ENCODE measurements at regions not wholly inside any gene's neighbourhood (a gene's known extent, or its start where the extent isn't known, plus 50 kb on each side); places are given as distances from the start of the nearest gene placed in this dataset.

DNA sequence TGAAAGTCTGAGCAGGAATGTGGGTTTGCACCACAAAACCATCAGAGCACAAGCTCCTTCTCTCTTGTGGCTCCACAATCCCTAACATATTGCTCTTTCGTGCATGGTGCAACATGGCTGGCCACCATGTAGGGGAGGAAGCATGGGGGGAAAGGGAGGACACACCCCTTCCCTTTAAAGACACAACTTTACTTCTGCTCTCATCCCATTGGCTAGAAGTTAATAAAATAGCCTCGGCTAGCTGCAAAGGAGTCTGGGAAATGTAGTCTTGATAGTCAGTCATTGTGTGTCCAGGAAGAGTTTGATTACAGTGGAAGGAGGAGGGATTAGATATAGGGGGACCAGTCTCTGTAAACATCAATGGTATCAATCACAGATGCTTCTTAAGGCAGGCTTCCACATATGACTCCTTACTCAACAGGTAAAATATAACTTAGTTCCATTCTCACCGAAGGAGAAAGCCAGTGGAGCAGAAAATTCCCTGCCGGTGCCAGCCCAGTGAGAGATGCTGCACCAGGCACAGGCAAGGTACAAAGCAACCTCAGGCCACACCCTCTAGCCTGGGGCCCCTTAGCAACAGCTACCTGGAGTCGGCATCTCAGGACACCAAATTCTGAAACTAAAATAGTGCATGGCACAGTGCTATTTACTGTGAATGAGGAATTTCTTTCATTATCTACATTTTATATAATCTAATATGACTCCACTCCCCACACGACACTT lies 124.7 kb upstream of the CTBP2 start:
- no peak for DNase-seq (ENCODE audit: low read depth in 4 of 4, low spot score in 3 of 4)

DNA sequence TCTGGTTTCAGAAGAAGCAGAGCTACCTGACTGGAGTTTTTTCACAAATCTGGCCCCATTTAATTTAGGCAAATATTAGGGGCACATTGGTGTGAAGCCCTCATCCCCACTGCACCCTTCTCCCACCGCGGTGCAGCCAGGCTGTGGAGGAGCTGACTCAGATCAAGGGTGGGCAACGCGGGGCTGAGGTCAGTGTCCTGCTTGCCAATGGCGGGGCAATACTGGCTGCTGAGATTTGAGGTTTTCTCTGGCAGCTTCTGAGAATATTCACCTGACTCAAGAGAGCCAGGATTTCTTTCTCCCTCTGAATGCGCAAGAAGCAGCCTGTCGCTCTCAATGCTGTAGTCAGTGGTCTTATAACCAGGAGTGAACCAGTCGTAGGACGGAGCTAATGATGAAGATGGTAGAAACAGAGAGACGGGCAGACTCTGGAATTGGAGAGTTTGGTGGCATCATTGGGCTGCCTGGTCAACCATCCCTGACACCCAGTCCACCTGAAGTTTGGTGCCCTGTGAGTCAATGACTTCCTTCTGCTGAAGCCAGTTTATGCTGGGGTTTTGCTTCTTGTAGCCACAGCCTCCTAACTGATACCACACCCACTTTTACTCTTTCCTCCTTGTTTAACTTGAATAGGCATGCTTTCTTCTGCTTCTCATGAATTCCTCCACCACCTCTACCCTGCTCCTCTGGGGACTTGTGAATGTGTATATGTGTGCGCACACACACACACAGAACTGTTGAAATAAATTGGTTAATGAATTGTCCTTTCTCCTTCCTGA lies 123.7 kb upstream of the CTBP2 start:
- DNase-seq (ENCODE audit: low read depth in 4 of 4, low spot score in 3 of 4): no peak

DNA sequence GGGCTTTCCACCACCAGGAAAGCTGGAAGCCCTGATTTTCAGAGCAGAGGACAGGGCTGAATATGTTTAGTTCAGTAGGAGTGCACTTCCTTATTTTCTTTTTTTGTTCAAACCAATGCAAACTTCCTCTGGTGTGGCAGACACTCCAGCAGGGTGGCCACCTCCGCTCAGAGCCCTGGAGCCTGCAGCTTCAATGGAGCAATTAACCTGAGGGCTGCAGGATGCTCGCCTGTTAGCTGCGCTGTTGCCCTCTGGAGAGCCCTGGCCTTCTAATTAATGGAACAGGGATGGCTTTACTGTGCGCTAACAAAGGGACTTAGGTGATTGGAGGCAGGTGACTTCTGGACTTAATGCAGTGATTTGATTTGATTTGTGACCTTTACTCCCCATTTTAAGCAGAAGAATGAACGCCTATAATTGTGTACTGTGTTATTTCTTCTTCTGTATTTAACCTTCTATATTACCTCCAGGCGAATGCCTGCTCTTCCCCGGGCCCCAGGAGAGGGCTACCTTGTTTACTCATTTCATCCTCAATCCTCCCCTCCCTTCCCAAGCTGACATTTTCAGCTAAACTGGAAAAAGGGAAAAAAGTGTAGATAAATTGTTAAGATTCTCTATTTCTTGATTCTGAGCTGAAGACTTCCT lies 123.0 kb upstream of the CTBP2 start:
- DNase-seq (ENCODE audit: low read depth in 4 of 4, low spot score in 3 of 4): peak in 2 of 4 donors; percentile 1 to 6

DNA sequence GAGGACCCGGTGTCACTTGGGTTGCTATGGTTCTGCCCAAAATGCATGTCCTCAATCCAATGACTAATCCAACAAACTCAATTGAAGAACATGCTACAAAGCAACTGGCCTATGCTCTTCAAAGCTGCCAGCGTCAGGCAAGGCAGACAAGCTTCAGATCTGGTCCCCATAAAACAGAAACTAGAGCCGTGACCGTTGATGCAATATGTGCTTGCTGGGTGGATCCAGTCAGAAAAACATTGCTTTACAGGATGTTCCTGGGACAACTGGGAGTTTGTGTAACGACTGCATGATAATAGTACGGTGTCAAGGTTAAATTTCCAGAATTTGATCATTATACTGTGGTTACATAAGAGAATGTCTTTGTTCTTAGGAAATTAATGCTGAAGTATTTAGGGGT lies 120.7 kb upstream of the CTBP2 start:
- DNase-seq (ENCODE audit: low read depth in 4 of 4, low spot score in 3 of 4): no peak

DNA sequence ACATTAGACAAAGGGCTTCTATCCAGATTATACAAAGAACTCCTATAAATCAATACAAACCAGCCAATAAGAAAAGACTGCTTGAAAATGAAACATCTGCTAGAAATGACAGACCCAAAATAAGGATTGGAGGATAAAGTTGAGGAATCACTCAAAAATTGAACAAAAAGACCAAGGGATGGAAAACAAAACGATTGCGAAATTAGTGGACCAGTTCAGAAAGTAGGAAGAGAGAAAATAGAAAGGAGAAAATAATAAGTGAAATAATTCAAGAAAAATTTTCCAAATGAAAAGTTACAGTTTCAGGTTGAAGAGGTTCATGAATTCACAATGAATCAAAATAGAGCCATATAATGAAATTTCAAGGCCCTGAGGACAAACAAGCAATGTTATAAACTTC lies 115.8 kb upstream of the CTBP2 start:
- no peak for DNase-seq (ENCODE audit: low read depth in 4 of 4, low spot score in 3 of 4)

DNA sequence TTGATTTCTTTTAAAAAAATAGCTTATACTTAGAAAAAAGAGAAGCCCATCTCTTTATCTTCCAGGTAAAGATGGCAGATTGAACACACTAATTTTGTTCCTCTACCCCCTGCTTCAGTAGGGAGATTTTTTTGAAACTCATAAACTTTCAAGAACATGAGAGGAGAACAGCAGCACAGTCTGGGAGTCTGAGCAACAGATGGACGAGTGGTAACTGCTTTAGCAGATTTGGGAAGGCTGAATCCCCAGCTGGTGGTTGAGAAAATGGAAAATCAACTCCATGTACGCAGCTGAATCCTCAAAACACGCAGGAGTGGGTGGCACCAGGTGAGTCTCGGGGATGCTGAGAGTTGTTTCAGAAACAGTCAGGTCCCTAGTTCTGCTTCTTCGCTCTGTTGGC lies 114.6 kb upstream of the CTBP2 start:
- no peak for DNase-seq (ENCODE audit: low read depth in 4 of 4, low spot score in 3 of 4)

DNA sequence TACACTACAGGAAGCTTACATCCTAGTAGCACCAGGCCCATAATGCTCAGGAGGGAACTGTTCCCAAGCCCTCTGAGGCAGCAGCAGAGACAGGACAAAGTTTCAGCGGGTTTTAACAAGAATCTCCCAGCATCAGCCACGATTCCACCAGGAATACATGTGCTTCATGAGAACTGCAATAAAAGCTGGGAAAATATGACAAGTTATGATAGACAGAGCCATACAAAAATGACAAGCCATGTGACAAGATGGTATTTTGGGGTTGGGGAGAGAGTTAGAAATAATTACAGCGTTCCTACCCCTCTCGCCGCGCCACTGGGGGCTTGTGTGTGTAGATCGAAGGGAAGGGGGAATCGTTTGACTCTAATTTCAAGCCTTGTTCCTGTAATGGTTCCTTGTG lies 112.7 kb upstream of the CTBP2 start:
- DNase-seq (ENCODE audit: low read depth in 4 of 4, low spot score in 3 of 4): no peak

DNA sequence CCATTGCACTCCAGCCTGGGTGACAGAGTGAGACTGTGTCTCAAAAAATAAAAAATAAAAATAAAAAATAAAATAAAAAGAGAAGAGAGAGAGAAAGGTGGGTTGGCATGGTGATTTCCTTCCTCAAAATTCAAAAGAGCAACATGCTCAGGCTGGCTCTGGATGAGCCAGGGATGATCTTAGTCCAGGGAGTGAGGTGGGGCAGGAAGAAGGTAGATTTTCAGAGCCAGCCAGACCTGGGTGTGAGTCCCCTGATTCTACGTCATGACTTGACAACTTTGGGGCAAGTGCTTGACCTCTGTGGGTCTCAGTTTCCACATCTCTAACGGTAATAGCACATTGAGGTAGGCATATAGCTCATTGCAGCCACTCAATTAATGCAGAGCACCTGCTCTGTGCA lies 109.4 kb upstream of the CTBP2 start:
- no peak for DNase-seq (ENCODE audit: low read depth in 4 of 4, low spot score in 3 of 4)

DNA sequence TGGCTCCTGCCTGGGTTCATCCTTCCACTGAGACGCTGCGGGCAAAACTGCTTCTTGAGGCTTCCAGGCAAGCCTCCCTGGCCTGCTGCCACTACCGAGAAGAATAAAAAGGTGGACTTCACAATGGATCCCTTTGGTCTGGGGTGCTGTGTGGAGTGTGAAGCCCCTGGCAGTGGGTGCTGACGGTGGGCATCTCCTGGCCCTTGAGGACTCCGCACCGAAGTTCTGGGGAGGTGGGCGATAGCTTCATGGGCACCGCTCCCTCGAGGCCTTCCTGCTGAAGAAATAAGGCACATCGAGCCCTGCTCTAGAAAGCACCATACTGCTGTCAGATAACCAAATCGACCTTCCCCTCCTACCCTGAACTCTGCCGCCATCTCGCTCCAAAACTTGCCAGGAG lies 106.6 kb upstream of the CTBP2 start:
- DNase-seq (ENCODE audit: low read depth in 4 of 4, low spot score in 3 of 4): no peak

DNA sequence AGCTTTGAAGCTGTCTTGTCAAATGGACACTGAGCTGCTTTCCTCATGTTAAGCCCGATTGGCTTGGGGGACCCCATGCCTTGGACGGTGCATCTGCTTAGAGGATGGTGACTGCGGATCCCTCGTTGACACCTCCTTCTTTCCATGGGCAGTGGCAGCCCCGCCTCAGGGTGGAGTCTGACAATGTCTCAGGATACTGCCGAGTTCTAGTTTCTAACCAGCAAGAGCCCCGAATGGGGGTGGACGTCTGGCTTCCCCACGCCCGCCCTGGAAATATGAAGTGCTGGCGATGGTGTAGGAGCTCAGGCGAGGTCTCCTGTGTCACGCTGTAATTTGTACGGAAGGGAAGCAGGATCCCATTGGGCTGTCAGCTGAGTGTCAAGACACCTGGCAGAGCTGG lies 106.2 kb upstream of the CTBP2 start:
- DNase-seq (ENCODE audit: low read depth in 4 of 4, low spot score in 3 of 4): no peak

DNA sequence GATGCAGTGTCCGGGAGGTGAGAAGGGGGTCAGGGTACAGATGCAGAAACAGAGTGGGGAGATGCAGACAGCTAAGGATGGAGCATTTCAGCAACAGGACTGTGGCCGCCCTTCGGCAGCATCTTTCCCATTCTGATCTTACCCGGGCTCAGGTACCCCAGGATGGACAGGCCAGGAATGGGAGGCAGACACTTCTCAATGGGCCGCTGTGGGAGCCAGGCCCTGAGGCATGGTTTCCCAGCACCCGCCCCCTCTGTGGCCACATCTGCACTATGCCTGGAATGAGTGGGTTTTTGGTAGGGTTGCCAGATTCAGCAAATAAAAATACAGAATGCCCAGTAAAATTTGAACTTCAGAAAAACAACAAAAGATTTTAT lies 105.2 kb upstream of the CTBP2 start:
- no peak for DNase-seq (ENCODE audit: low read depth in 4 of 4, low spot score in 3 of 4)

DNA sequence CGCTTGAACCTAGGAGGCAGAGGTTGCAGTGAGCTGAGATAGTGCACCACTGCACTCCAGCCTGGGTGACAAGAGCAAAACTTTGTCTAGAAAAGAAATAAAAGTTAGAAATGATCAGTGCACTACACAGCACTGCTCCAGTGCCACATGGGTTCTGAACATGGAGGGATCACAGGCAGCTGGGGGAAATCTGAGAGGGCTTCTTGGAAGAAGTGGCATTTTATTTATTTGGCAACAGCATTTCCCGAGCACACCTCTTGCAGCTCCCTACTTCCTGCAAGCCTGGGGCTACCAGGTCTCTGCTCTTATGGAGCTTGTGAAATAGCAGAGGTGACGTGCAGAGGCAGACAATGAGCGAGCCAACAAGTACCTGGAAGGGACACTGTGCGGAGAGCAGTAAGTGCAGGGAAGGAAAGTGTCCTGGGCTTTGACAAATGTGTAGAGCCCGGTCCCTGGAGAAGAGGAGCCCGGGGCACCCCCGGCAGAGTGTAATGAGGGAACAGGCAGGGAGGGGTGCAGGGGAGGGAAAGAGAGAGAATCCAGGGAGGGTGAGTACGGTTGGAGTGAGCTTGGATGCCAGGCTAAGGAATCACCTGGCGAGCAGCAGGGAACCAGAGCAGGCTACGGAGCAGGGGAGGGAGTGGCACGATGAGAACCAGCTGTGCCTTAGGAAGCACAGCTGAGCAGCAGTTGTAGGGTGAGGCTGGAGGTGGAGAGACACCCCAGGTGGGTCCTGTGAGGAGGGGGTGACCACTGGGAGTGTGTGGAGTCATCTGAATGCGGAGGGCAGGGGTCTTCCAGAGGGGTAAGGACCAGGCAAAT lies 104.6 kb upstream of the CTBP2 start:
- no peak for DNase-seq (ENCODE audit: low read depth in 4 of 4, low spot score in 3 of 4)

DNA sequence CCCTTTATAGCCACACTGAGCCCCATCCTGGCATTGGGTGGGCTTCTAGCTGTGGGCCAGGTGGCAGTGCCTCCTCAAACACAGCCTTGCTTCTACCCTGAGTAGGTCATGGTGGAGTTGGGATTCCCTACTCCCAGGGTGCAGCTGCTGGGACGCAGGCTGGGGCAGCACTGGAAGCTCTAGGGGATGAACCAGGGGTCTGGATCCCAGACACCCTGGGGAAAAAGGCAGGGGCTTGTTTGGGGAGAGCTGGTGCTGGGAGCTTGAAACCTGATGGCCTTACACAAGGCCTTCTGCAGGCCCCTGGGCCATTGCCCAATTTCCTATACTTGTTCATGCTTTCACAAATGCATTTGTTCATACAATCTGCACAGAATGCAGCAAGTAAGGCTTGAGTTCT lies 103.7 kb upstream of the CTBP2 start:
- DNase-seq (ENCODE audit: low read depth in 4 of 4, low spot score in 3 of 4): no peak

DNA sequence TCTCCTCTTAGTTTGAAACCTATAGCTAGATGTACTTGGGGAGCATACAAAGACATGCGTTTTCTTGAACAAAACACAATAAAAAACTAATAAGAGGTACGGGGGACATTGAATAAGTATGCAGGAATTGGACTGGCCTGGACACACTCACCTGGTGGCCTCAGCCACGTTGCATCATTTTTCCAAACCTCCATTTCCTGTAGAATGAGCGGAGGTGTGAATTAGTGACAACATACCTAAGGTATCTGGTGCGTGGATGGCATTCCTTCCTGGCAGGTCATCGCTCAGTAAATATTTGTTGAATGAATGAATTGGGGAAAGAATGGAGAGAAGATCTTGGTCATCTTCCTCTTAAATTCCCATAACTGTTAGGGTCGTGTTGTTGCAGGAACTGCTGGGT lies 103.2 kb upstream of the CTBP2 start:
- DNase-seq (ENCODE audit: low read depth in 4 of 4, low spot score in 3 of 4): no peak

DNA sequence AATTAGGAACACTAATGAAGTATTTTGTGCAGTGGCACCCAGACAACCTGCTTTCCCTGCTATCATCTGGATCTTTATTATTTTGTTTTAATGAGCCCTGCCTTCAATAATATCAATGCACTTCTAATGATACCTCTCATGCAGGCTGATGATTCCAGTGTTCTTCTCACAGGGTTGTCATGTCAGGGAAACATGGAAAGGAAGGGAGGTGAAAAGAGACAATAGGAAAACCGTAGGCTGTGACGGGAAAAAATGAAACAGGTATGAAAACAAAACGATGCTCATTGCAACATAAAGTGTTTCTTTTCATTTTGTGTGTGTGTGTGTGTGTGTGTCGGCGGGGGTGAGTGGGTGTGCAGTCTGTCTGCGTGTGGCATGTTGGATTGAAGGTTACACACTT lies 102.6 kb upstream of the CTBP2 start:
- no peak for DNase-seq (ENCODE audit: low read depth in 4 of 4, low spot score in 3 of 4)

DNA sequence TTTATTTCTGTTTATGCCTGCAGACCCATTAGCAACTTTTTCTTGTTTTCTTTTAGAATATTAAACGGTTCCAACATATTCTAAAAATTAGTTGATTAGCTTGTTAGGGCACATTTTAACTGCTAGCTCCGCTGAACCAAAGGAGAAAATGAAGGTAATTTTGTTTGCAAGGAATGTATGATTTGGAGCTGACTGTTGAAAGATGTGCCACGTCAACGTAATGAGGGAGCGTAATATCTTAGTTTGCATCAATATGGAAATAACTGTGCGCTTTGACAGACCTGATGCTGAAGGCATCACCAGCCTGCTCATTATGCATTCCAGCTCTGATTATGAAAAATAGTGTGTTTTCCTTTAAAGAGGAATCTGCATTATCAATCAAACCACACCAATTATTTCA lies 102.0 kb upstream of the CTBP2 start:
- DNase-seq (ENCODE audit: low read depth in 4 of 4, low spot score in 3 of 4): no peak

DNA sequence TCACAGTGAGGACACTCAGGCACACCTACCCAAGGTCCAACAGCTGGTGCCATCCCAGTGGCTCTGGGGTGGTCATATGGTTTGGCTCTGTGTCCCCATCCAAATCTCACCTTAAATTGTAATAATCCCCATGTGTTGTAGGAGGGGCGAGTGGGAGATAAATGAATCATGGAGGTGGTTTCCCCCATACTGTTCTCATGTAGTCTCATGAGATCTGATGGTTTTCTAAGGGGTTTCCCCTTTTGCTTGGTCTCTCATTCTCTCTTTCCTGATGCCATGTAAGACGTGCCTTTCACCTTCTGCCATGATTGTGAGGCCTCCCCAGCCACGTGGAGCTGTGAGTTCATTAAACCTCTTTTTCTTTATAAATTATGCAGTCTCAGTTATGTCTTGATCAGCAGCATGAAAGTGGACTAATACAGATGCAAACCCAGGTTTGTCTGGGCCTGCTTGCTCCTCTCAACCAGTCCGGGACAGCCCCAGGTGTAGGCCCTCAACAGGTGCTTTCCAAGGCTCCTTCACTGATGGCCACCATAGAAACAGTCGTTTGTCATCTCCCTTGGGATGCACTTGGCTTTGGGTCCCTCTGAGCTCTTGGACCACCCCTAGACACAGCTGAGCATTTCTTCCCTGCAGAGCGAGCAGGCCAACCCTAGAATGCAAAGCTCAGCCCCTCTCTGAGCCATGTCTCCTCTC lies 101.3 kb upstream of the CTBP2 start:
- DNase-seq (ENCODE audit: low read depth in 4 of 4, low spot score in 3 of 4): no peak

DNA sequence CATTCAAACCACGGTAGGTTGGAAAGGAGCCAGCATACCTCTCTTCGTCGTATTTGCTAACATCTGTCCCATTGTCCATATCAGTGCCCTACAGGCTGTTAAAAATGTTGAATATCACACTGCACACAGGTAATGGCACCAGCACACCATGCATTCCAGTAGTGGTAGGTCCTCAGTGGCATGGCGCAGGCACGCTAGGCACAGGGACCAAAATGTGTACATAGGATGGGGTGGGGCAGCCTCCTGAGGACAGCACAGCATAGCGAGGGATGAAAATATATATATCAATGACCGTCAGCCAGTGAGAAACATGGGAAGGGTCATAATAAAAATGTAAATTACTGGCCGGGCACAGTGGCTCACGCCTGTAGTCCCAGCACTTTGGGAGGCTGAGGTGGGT lies 99.9 kb upstream of the CTBP2 start:
- no peak for DNase-seq (ENCODE audit: low read depth in 4 of 4, low spot score in 3 of 4)

DNA sequence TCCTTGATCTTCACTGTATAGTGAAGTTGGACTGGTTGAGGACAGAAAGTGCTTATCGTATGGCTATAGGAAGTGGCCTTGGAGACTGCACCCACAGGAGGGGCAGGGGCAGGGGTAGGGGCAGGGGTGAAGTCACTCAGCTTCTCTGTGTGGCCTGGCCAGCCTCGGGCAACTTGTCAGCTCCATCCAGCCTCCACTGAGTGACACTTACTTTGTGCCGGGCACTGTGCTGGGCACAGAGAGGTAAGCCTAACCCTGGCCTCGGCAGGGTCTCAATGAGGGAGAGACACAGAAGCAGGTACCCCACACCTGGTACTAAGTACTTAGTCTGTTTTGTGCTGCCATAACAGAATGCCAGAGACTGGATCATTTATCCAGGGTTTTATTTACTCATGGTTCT lies 99.3 kb upstream of the CTBP2 start:
- DNase-seq (ENCODE audit: low read depth in 4 of 4, low spot score in 3 of 4): no peak

DNA sequence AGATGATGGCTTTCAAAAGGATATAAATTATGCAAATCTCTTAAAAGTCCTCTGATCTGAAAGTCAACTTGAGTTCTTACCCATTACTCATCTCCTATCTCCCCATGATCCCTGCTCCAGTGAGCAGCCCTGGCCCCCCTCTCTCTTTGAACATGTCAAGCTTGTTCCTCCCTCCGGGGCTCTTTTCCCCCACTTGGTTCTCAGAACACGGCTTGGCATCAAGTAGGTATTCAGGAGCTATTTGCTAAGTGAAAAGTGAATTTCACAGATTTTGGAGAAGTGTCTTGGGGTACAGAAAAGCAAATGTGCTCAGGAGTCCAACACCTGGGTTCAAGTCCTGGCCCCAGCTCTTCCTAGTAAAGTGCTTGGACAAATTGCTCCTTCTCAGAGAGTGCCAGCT lies 98.3 kb upstream of the CTBP2 start:
- no peak for DNase-seq (ENCODE audit: low read depth in 4 of 4, low spot score in 3 of 4)
